Transverse colon (tissue), 4 donors: ENCODE measurements at regions not wholly inside any gene's neighbourhood (a gene's known extent, or its start where the extent isn't known, plus 50 kb on each side); places are given as distances from the start of the nearest gene placed in this dataset.

Experiments
- EP300 ChIP-seq: sonication (generic); formaldehyde crosslinking; IDR thresholded peaks from one replicate; pipeline ENCODE4 v1.6.1; 2017; ENCODE audit warnings: antibody characterized with exemption, low read depth
- POLR2A ChIP-seq: fragments of 450-650 bp; IDR thresholded peaks from one replicate; pipeline ENCODE4 v1.6.1; 2016; ENCODE audit warnings: antibody characterized with exemption, mild to moderate bottlenecking, moderate library complexity
- POLR2AphosphoS5 ChIP-seq, 3 donors: sonication (generic); formaldehyde crosslinking; IDR thresholded peaks; one replicate each; pipeline ENCODE4 v1.6.1; 2016; ENCODE audit warnings: antibody characterized with exemption in 3 of 3
- TF ChIP-seq, protein P1 (sequence below), 5 experiments: fragments of 200-600 bp in 3 of 5; fragments of 450-650 bp in 2 of 5; sonication (generic) in 3 of 5; IDR thresholded peaks; 1 replicate in 2 of 5; 2 replicates in 3 of 5; pipeline ENCODE4 v1.5.1; 2016 to 2017; ENCODE audit warnings: antibody characterized with exemption in 5 of 5, inconsistent platforms in 3 of 5, mild to moderate bottlenecking in 2 of 5, moderate library complexity in 1 of 5

DNA sequence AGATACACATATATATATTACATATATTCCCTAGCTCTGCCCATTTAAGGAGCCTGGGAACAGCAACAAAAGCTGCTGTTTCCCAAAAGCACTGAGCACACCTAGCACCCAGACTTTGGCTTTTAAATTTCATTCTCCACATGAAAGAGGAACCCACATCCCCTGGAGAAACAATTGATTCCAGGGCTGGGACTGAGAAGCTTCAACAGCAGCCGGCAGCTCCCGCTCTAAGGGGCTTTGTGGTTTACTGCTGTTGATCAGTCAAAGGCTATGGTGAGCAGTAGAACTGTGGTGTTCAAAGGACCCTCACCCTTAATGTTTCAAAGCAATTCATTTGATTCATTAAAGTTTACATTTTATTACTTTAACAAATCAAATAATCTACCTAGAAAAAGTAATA is 83.3 kb upstream of the SLC66A3 start:
- TF ChIP-seq, protein P1, sequence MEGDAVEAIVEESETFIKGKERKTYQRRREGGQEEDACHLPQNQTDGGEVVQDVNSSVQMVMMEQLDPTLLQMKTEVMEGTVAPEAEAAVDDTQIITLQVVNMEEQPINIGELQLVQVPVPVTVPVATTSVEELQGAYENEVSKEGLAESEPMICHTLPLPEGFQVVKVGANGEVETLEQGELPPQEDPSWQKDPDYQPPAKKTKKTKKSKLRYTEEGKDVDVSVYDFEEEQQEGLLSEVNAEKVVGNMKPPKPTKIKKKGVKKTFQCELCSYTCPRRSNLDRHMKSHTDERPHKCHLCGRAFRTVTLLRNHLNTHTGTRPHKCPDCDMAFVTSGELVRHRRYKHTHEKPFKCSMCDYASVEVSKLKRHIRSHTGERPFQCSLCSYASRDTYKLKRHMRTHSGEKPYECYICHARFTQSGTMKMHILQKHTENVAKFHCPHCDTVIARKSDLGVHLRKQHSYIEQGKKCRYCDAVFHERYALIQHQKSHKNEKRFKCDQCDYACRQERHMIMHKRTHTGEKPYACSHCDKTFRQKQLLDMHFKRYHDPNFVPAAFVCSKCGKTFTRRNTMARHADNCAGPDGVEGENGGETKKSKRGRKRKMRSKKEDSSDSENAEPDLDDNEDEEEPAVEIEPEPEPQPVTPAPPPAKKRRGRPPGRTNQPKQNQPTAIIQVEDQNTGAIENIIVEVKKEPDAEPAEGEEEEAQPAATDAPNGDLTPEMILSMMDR (IDR thresholded peaks at IDR 0.05) = no peak
- no peak for TF ChIP-seq POLR2AphosphoS5 (IDR thresholded peaks at IDR 0.05)
- no peak for TF ChIP-seq POLR2A
- no peak for TF ChIP-seq EP300
